ENCODE measurements at regions not wholly inside any gene's neighbourhood (a gene's known extent, or its start where the extent isn't known, plus 50 kb on each side); places are given as distances from the start of the nearest gene placed in this dataset.
A peak's percentile ranks its signal among the peaks of the same experiment; 100 is the strongest.
"Not testable (repeated sequence)": the region's sequence is repeated elsewhere in the genome, so short reads cannot be mapped to it uniquely, and the experiment has no call there.

DNA sequence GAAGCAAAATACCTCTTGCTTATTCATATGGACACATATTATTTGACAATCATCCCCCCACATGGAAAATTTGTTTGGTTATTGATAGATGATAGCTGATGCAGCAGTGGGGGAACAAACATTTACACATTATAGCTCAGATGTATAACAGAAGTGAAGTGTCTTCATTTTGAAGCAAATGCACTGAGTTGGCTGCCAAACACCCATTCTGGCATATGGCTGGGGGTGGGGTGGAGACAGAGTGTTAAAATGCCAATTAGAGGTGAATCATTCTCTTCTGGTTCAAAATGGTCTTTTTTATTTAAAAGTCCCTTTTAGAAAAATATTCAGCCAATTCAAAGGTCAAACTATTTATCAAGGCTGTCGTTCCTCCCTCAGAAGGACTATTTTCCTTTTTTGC, 157.3 kb upstream of the TRPC6 start:
- DNase-seq, result no peak

DNA sequence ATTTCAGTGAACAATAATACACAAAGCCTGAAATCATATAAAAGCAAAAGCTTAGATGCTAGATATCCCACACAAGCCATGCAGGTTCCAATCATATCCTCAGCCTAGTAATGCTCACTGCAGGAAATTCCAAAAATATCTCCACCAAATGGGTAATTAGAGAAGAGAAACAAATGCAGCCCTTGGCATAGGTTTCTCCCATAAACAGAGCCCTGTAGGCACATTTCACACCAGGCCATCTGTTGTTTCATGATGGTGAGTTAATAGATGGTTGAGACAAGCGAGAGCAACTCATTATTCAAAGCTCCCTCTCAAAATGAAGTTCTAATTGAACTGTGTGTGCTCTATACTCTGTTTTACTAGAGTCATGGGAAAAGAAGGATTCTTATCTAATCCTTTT, 154.6 kb upstream of the TRPC6 start:
- no peak for DNase-seq

- no peak for DNase-seq
These were observed 145.7 kb upstream of the TRPC6 start for GRCh38 chr11:101729406-101730078.

DNA sequence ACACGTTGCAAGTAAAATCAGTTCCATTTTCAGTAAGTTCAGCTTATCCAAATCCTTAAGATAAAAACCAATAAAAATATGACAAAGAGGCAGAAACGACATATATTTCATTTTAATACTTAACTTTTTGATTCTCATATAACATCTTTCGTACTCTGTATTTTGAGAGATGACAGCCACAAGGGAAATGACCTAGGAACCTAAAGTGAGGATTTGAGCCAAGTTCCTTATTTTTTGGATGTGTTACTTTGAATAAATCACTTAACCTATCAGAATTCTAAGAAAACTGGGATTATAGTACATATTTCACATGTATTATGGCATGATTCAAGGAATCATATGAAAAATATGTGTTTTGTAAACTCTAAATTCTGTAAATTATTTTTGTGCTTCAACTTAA, 143.6 kb upstream of the TRPC6 start:
- DNase-seq, result no peak

GRCh38 chr11:101726988-101727387, 143.2 kb upstream of the TRPC6 start:
- no peak for DNase-seq

- DNase-seq, result no peak
These were observed 139.6 kb upstream of the TRPC6 start for GRCh38 chr11:101723371-101723770.

GRCh38 chr11:101721270-101721669, 137.5 kb upstream of the TRPC6 start:
- no peak for DNase-seq

DNA sequence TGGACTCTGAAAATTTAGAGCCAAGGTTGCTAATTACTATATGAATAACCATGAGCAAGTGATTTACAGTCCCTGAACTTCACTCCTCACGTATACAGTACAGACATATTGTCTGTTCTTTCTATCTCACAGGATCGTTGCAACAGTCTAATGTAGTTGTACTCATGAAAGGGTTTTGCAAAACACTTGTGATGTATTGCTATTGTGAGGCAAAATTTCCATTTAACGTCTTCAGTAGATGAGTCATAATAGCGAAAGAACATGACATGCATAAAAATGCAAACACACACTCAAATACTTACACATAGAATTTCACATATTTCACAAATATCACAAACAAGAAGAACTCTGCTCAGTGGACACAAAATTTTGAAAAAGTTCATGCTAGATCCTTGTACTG, 134.6 kb upstream of the TRPC6 start:
- peak; percentile 3 for DNase-seq

- no peak for DNase-seq
These were observed 133.8 kb upstream of the TRPC6 start for GRCh38 chr11:101717619-101718018.

GRCh38 chr11:101715281-101715680, 131.5 kb upstream of the TRPC6 start:
- DNase-seq, result no peak

DNA sequence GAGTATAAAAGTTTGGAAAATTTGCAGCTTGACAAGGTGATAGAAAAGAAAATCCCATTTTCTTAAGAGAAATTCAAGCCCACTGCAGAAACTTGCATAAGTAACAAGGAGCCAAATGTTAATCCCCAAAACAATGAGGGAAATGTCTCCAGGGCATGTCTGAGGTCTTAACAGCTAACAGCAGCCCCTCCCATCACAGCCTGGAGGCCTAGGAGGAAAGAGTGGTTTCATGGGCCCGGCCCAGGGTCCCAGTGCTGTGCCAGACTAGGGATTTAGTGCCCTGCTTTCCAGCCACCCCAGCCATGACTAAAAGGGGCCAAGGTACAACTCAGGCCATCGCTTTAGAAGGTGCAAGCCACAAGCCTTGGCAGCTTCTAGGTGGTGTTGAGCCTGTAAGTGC, 123.7 kb upstream of the TRPC6 start:
- no peak for DNase-seq

- DNase-seq, result no peak
These were observed 122.7 kb upstream of the TRPC6 start for GRCh38 chr11:101706541-101706940.

- no peak for DNase-seq
These were observed 122.2 kb upstream of the TRPC6 start for GRCh38 chr11:101705972-101706371.

DNA sequence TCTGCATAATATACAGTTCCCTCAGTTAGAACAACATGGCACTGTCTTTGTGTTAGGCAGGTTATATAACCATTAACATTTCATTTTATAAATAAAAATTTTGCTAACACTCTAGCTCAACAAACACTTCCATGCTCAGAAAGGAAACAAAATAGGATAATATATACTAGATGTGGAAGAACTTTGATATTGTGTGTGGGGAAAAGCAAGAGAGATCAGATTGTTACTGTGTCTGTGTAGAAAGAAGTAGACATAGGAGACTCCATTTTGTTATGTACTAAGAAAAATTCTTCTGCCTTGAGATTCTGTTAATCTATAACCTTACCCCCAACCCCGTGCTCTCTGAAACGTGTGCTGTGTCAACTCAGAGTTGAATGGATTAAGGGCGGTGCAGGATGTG, 111.1 kb upstream of the TRPC6 start:
- DNase-seq, result not testable (repeated sequence)

- DNase-seq, result no peak
These were observed 109.2 kb upstream of the TRPC6 start for GRCh38 chr11:101692980-101693379.

DNA sequence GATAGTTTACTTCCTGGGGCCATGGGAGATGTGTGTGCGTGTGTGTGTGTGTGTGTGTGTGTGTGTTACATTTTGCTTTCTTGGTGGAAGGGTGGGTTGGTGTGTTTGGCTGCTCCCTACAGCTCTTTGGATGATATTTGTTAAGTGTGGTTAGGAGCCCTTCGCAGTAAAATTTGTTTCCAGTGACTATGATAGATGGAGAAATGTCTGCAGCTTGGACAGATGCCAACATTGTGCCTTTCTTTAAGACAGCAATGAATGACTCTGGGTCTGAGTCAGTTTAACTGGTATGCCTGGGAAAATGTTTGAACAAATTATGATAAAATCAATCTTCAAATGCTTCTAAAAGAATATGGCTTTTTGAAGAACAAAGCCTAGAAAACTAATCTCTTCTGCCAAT, 102.7 kb upstream of the TRPC6 start:
- DNase-seq, result peak; percentile 92

DNA sequence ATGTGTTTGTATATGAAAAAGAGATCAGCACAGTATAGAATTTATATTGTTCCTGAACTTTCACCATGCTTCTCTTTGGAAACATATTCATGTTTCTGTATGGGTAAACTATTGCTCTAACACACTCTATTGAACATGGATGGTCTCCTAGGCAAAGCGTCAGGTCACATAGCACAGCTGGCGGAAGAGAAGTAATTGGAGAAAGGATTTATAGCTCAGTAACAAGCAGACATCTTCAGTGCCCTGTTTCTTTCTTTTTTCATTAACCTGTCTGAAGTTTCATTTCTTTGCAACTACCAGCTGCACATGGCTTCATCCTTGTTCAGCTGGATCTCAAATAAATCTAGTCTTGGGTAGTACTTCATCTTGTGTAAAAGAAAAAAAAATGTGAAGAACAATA, 84.4 kb upstream of the TRPC6 start:
- DNase-seq, result no peak

GRCh38 chr11:101666916-101667315, 83.1 kb upstream of the TRPC6 start:
- DNase-seq, result no peak

- no peak for DNase-seq
These were observed 77.8 kb upstream of the TRPC6 start for GRCh38 chr11:101661559-101661958.

All from fibroblast of upper back skin (primary cell).